ENCODE measurements at regions not wholly inside any gene's neighbourhood (a gene's known extent, or its start where the extent isn't known, plus 50 kb on each side); places are given as distances from the start of the nearest gene placed in this dataset.

- FAIRE-seq (no peak), DNase-seq (ENCODE audit: low spot score) (no peak), ATAC-seq (no peak)
- Histone ChIP-seq H4K20me1 (ENCODE audit: insufficient read depth, low read length) (no peaks in the 10 kb centered on the region), H3K27ac (ENCODE audit: extremely low read length, insufficient read depth, low read length) (no peak overlapping the region), H3K79me2 (ENCODE audit: insufficient read depth, low read length) (no peaks in the 10 kb centered on the region), H3K4me1 (ENCODE audit: insufficient read depth, low read length) (no peaks in the 10 kb centered on the region), H3K4me2 (ENCODE audit: low read depth, low read length) (no peak overlapping the region), H3K9ac (ENCODE audit: insufficient read depth, low read depth, low read length) (no peak overlapping the region), H3K36me3 (replicated peaks in 1 of 2; ENCODE audit: control insufficient read depth in 1 of 2, insufficient read depth in 2 of 2, low read length in 2 of 2) (no peaks in the 10 kb centered on the region), H2AFZ (ENCODE audit: low read length) (no peak overlapping the region), H3K9me3 (ENCODE audit: low read length) (no peaks in the 10 kb centered on the region), H3K4me3 (replicated peaks in 1 of 3; ENCODE audit: insufficient read depth in 1 of 3, low read depth in 2 of 3, low read length in 3 of 3) (no peak overlapping the region), H3K27me3 (ENCODE audit: control insufficient read depth in 1 of 2, insufficient read depth in 2 of 2, low read length in 2 of 2) (no peaks in the 10 kb centered on the region)
- intact Hi-C loops (cut with micrococcal nuclease; ENCODE audit: unreplicated experiment) (loop anchor here (5.0 to 10.0 kb wide), 4 partner anchors 83 to 712 kb away; partner anchors contain the start of gene MECOM), in situ Hi-C loops (cut with HindIII; ENCODE audit: extremely low pct_ligation_motif_present, low pct_unique_long_range_greater_than_20kb) (no loop called here)
- ChIA-PET POLR2A (no interaction called here), CTCF (ENCODE audit: low intra/inter-chr PET ratio, low total read pairs) (no interaction called here)
- 0% methylated on average over 1 of the region's 1 CpG for WGBS (ENCODE audit: low lambda C conversion rate)
- TF ChIP-seq ZNF777 (CRISPR knock-in tag; IDR thresholded peaks at IDR 0.05) (no peak), NPAS2 (CRISPR knock-in tag; IDR thresholded peaks at IDR 0.05; ENCODE audit: borderline replicate concordance) (no peak), ZNF780A (CRISPR knock-in tag; IDR thresholded peaks at IDR 0.05) (no peak), ATM (IDR thresholded peaks at IDR 0.05; ENCODE audit: borderline replicate concordance) (no peak)
- TF ChIP-seq, protein P1, sequence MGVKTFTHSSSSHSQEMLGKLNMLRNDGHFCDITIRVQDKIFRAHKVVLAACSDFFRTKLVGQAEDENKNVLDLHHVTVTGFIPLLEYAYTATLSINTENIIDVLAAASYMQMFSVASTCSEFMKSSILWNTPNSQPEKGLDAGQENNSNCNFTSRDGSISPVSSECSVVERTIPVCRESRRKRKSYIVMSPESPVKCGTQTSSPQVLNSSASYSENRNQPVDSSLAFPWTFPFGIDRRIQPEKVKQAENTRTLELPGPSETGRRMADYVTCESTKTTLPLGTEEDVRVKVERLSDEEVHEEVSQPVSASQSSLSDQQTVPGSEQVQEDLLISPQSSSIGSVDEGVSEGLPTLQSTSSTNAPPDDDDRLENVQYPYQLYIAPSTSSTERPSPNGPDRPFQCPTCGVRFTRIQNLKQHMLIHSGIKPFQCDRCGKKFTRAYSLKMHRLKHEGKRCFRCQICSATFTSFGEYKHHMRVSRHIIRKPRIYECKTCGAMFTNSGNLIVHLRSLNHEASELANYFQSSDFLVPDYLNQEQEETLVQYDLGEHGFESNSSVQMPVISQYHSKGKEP (CRISPR knock-in tag; IDR thresholded peaks at IDR 0.05) = no peak
- BruUV-seq (replicated peaks) = no TSS peak
These were observed 712.9 kb downstream of the MECOM start for GRCh38 chr3:168950622-168951021.

- DNase-seq (ENCODE audit: low spot score) (no peak), ATAC-seq (no peak), FAIRE-seq (no peak)
- H4K20me1 ChIP-seq (ENCODE audit: insufficient read depth, low read length) = no peaks in the 10 kb centered on the region
- H3K4me2 ChIP-seq (ENCODE audit: low read depth, low read length) = no peak overlapping the region
- intact Hi-C loops (cut with micrococcal nuclease; ENCODE audit: unreplicated experiment) = no loop called here
- 50% methylated on average over 1 of the region's 1 CpG for WGBS (ENCODE audit: low lambda C conversion rate)
- in situ Hi-C loops (cut with HindIII; ENCODE audit: extremely low pct_ligation_motif_present, low pct_unique_long_range_greater_than_20kb) = no loop called here
- TF ChIP-seq ZNF597 (CRISPR knock-in tag; IDR thresholded peaks at IDR 0.05) (no peak), PCBP1 (IDR thresholded peaks at IDR 0.05; ENCODE audit: borderline replicate concordance, low read depth, low read length) (no peak), ZNF747 (CRISPR knock-in tag; IDR thresholded peaks at IDR 0.05; ENCODE audit: borderline replicate concordance) (no peak), DMAP1 (CRISPR knock-in tag; IDR thresholded peaks at IDR 0.05) (no peak), HMGA1 (CRISPR knock-in tag; conservative IDR thresholded peaks at IDR 0.05) (no peak), IRF9 (CRISPR knock-in tag; IDR thresholded peaks at IDR 0.05; ENCODE audit: borderline replicate concordance) (no peak), RXRB (CRISPR knock-in tag; IDR thresholded peaks at IDR 0.05; ENCODE audit: borderline replicate concordance) (no peak)
- TF ChIP-seq, protein P2, sequence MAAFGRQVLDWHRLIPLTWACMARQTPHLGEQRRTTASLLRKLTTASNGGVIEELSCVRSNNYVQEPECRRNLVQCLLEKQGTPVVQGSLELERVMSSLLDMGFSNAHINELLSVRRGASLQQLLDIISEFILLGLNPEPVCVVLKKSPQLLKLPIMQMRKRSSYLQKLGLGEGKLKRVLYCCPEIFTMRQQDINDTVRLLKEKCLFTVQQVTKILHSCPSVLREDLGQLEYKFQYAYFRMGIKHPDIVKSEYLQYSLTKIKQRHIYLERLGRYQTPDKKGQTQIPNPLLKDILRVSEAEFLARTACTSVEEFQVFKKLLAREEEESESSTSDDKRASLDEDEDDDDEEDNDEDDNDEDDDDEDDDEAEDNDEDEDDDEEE (CRISPR knock-in tag; IDR thresholded peaks at IDR 0.05) = no peak
- H3K9ac ChIP-seq (ENCODE audit: insufficient read depth, low read depth, low read length) = no peak overlapping the region
- H3K9me3 ChIP-seq (ENCODE audit: low read length) = no peaks in the 10 kb centered on the region
- POLR2A ChIA-PET = no interaction called here
- H3K36me3 ChIP-seq (replicated peaks in 1 of 2; ENCODE audit: control insufficient read depth in 1 of 2, insufficient read depth in 2 of 2, low read length in 2 of 2) = no peaks in the 10 kb centered on the region
- no peak overlapping the region for H3K4me3 ChIP-seq (replicated peaks in 1 of 3; ENCODE audit: insufficient read depth in 1 of 3, low read depth in 2 of 3, low read length in 3 of 3)
- no peak overlapping the region for H2AFZ ChIP-seq (ENCODE audit: low read length)
- no peaks in the 10 kb centered on the region for H3K4me1 ChIP-seq (ENCODE audit: insufficient read depth, low read length)
- no TSS peak for BruUV-seq (replicated peaks)
- no peaks in the 10 kb centered on the region for H3K27me3 ChIP-seq (ENCODE audit: control insufficient read depth in 1 of 2, insufficient read depth in 2 of 2, low read length in 2 of 2)
- no peaks in the 10 kb centered on the region for H3K79me2 ChIP-seq (ENCODE audit: insufficient read depth, low read length)
- H3K27ac ChIP-seq (ENCODE audit: extremely low read length, insufficient read depth, low read length) = no peak overlapping the region
- CTCF ChIA-PET (ENCODE audit: low intra/inter-chr PET ratio, low total read pairs) = no interaction called here
These were observed 723.8 kb downstream of the MECOM start for GRCh38 chr3:168939651-168940238.
